Upper lobe of left lung (tissue), 6 donors: ENCODE measurements at regions not wholly inside any gene's neighbourhood (a gene's known extent, or its start where the extent isn't known, plus 50 kb on each side); places are given as distances from the start of the nearest gene placed in this dataset.
A peak's percentile ranks its signal among the peaks of the same experiment; 100 is the strongest.
"Not testable (repeated sequence)": the region's sequence is repeated elsewhere in the genome, so short reads cannot be mapped to it uniquely, and the experiment has no call there.

ENCODE experiments used
- ATAC-seq, 2 donors: fragments of 200-7000 bp; cut with Tn5 transposase; one replicate each; pipeline ENCODE4 v1.9.1; 2022; ENCODE audit warnings: mild to moderate bottlenecking in 2 of 2, moderate library complexity in 2 of 2; ENCODE audit not compliant: low FRiP score in 2 of 2
- DNase-seq, 2 donors: peaks; one replicate each; pipeline ENCODE4 v3.0.0-alpha.2; 2019 to 2020
- H3K27ac ChIP-seq, 4 donors: fragments of 200-600 bp; sonication (generic); one replicate each; pipeline ENCODE4 v1.5.1; 2016 to 2019
- H3K27me3 ChIP-seq, 4 donors: fragments of 200-600 bp; sonication (generic); one replicate each; pipeline ENCODE4 v1.5.1; 2017 to 2019
- H3K36me3 ChIP-seq, 4 donors: fragments of 200-600 bp; sonication (generic); one replicate each; pipeline ENCODE4 v1.5.1; 2016 to 2019
- H3K4me1 ChIP-seq, 4 donors: fragments of 200-600 bp; sonication (generic); one replicate each; pipeline ENCODE4 v1.5.1; 2018 to 2019
- H3K4me3 ChIP-seq, 4 donors: fragments of 200-600 bp; sonication (generic); one replicate each; pipeline ENCODE4 v1.5.1; 2017 to 2019; ENCODE audit warnings: mild to moderate bottlenecking in 2 of 4, moderate library complexity in 1 of 4
- H3K9me3 ChIP-seq, 4 donors: fragments of 200-600 bp; sonication (generic); one replicate each; pipeline ENCODE4 v1.5.1; 2018 to 2019
- EP300 ChIP-seq, 4 donors: sonication (generic); formaldehyde crosslinking; IDR thresholded peaks; one replicate each; pipeline ENCODE4 v1.5.1; 2017; ENCODE audit warnings: antibody characterized with exemption in 4 of 4, control low read depth in 2 of 4
- POLR2A ChIP-seq, 4 donors: fragments of 450-650 bp; IDR thresholded peaks; one replicate each; pipeline ENCODE4 v1.5.1; 2016 to 2017; ENCODE audit warnings: antibody characterized with exemption in 4 of 4, mild to moderate bottlenecking in 2 of 4
- POLR2AphosphoS5 ChIP-seq, 2 donors: sonication (generic); formaldehyde crosslinking; IDR thresholded peaks; one replicate each; pipeline ENCODE4 v1.5.1; 2017; ENCODE audit warnings: antibody characterized with exemption in 2 of 2
- WGBS, 2 donors: methylation state at CpG; one replicate each; pipeline ENCODE4 v1.1.5; 2017 to 2018; 5-methylcytosine and 5-hydroxymethylcytosine counted together
- TF ChIP-seq, protein P1 (sequence below), 6 experiments: fragments of 450-650 bp in 4 of 6; fragments of 200-600 bp in 2 of 6; sonication (generic) in 2 of 6; IDR thresholded peaks; one replicate each; pipeline ENCODE4 v1.5.1; 2016 to 2019; ENCODE audit warnings: antibody characterized with exemption in 6 of 6
- donor health status: DM: no; HTN: no; CAD: no; lungs with moderate emphysema.
- donor health status: DM: no; HTN: yes; CAD: no; lungs with severe emphysema.

- ATAC-seq (no peak), DNase-seq (no peak)
- Histone ChIP-seq H3K4me3 (no peak overlapping the region), H3K27ac (no peak overlapping the region), H3K36me3 (no peaks in the 10 kb centered on the region), H3K9me3 (no peaks in the 10 kb centered on the region), H3K27me3 (no peaks in the 10 kb centered on the region), H3K4me1 (no peaks in the 10 kb centered on the region)
- TF ChIP-seq, protein P1, sequence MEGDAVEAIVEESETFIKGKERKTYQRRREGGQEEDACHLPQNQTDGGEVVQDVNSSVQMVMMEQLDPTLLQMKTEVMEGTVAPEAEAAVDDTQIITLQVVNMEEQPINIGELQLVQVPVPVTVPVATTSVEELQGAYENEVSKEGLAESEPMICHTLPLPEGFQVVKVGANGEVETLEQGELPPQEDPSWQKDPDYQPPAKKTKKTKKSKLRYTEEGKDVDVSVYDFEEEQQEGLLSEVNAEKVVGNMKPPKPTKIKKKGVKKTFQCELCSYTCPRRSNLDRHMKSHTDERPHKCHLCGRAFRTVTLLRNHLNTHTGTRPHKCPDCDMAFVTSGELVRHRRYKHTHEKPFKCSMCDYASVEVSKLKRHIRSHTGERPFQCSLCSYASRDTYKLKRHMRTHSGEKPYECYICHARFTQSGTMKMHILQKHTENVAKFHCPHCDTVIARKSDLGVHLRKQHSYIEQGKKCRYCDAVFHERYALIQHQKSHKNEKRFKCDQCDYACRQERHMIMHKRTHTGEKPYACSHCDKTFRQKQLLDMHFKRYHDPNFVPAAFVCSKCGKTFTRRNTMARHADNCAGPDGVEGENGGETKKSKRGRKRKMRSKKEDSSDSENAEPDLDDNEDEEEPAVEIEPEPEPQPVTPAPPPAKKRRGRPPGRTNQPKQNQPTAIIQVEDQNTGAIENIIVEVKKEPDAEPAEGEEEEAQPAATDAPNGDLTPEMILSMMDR (IDR thresholded peaks at IDR 0.05): peak in 1 of 6 experiments; percentile 12
- no peak for TF ChIP-seq POLR2A (IDR thresholded peaks at IDR 0.05)
- 45 to 74% methylated on average over 1 of the region's 1 CpG for WGBS, 2 donors
Observed at GRCh38 chr3:39724233-39724846, 85.1 kb upstream of the MYRIP start.

GRCh38 chr3:39725321-39725720 lies 84.1 kb upstream of the MYRIP start:
- DNase-seq: no peak
- Histone ChIP-seq H3K9me3 (no peaks in the 10 kb centered on the region), H3K27me3 (no peaks in the 10 kb centered on the region), H3K4me3 (no peak overlapping the region), H3K4me1 (no peaks in the 10 kb centered on the region), H3K27ac (no peak overlapping the region), H3K36me3 (no peaks in the 10 kb centered on the region)
- 82 to 100% methylated on average over 1 of the region's 1 CpG for WGBS, 2 donors
- no peak for ATAC-seq
- TF ChIP-seq, protein P1 (IDR thresholded peaks at IDR 0.05): no peak
- TF ChIP-seq EP300 (IDR thresholded peaks at IDR 0.05): no peak
- TF ChIP-seq POLR2AphosphoS5 (IDR thresholded peaks at IDR 0.05): no peak
- no peak for TF ChIP-seq POLR2A (IDR thresholded peaks at IDR 0.05)

DNA sequence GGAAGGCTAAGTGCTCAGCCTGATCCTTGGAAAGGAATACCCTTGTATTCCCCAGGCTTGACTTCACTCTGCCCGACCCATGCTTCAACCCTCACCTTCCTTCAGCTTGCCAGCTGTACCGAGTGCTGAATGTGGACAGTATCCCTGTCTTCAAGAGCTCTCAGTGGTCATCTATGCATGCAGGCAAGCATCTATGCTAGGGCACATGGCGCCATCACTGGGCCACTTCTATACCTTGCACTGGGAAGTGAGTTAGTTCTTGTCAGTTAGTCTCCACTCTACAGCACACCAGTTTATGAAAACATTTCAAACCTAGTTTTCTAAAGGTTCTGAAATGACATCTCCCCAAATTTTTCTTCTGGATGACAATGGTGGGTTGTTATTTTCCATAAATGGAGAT lies 82.0 kb upstream of the MYRIP start:
- Histone ChIP-seq H3K9me3 (no peaks in the 10 kb centered on the region), H3K4me1 (no peaks in the 10 kb centered on the region), H3K4me3 (no peak overlapping the region), H3K27ac (no peak overlapping the region), H3K27me3 (no peaks in the 10 kb centered on the region), H3K36me3 (no peaks in the 10 kb centered on the region)
- 61 to 66% methylated on average over 3 of the region's 3 CpGs for WGBS, 2 donors
- TF ChIP-seq POLR2AphosphoS5 (IDR thresholded peaks at IDR 0.05): no peak
- TF ChIP-seq, protein P1 (IDR thresholded peaks at IDR 0.05): no peak
- no peak for TF ChIP-seq EP300 (IDR thresholded peaks at IDR 0.05)
- no peak for TF ChIP-seq POLR2A (IDR thresholded peaks at IDR 0.05)
- ATAC-seq (no peak), DNase-seq (no peak)

DNA sequence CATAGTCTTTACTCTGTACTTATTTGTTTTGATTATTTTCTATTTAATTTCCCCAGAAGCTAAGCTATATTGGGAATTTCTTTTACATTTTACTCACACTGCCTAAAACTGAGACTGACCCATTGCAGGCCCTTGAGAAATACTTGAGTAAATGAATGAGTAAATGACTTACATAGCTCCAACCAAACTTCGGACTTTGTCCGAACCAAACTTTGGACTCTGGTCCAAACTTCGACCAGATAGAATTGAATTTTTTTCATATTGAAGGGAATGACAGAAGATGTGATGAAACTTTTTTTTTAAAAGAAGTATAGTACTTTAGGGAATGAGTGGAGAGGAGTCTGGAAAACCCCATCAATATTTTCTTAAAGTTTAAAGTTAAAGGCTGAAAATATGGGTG lies 75.6 kb upstream of the MYRIP start:
- DNase-seq: no peak
- no peak for TF ChIP-seq POLR2A (IDR thresholded peaks at IDR 0.05)
- TF ChIP-seq EP300 (IDR thresholded peaks at IDR 0.05): no peak
- TF ChIP-seq POLR2AphosphoS5 (IDR thresholded peaks at IDR 0.05): no peak
- Histone ChIP-seq H3K9me3 (no peaks in the 10 kb centered on the region), H3K27me3 (no peaks in the 10 kb centered on the region), H3K36me3 (no peaks in the 10 kb centered on the region), H3K4me1 (no peaks in the 10 kb centered on the region), H3K27ac (no peak overlapping the region), H3K4me3 (no peak overlapping the region)
- 91 to 95% methylated on average over 3 of the region's 3 CpGs for WGBS, 2 donors
- no peak for ATAC-seq

DNA sequence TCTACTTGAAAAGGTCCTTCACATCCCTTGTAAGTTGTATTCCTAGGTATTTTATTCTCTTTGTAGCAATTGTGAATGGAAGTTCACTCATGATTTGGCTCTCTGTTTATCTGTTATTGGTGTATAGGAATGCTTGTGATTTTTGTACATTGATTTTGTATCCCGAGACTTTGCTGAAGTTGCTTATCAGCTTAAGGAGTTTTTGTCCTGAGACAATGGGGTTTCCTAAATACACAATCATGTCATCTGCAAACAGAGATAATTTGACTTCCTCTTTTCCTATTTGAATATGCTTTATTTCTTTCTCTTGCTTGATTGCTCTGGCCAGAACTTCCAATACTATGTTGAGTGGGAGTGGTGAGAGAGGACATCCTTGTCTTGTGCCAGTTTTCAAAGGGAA lies 69.8 kb upstream of the MYRIP start:
- not testable (repeated sequence) for ATAC-seq, H3K27me3 ChIP-seq
- 48% methylated on average over 1 of the region's 1 CpG for WGBS, 2 donors

DNA sequence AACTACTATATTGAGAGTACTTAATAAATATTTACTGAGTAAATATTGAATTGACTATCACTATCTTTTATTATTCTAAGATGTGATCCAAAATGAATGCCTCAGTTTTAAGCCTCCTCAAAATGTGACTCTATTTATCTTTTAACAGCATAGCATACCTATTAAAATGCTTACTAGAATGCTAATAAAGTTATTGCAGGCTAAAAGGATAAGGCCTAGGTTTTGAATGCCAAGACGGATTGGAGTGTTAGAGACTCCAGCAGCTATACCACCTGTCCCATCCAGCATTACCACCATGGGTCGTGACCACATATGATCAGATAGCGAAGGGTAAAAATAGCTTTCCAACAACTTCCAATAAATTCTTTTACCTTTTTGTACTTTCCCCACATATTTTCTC lies 64.7 kb upstream of the MYRIP start:
- Histone ChIP-seq H3K4me3 (no peak overlapping the region), H3K36me3 (no peaks in the 10 kb centered on the region), H3K27me3 (no peaks in the 10 kb centered on the region), H3K9me3 (no peaks in the 10 kb centered on the region), H3K27ac (no peak overlapping the region), H3K4me1 (no peaks in the 10 kb centered on the region)
- TF ChIP-seq POLR2A (IDR thresholded peaks at IDR 0.05) (no peak), POLR2AphosphoS5 (IDR thresholded peaks at IDR 0.05) (no peak), EP300 (IDR thresholded peaks at IDR 0.05) (no peak)
- TF ChIP-seq, protein P1 (IDR thresholded peaks at IDR 0.05): no peak
- DNase-seq (no peak), ATAC-seq (no peak)
- 87% methylated on average over 3 of the region's 3 CpGs for WGBS, 2 donors

More for the DNA sequence above, 69.8 kb upstream of the MYRIP start:
- not testable (repeated sequence) for H3K27ac ChIP-seq, DNase-seq, H3K4me1 ChIP-seq, H3K4me3 ChIP-seq, H3K9me3 ChIP-seq, H3K36me3 ChIP-seq
